ENCODE measurements at regions not wholly inside any gene's neighbourhood (a gene's known extent, or its start where the extent isn't known, plus 50 kb on each side); places are given as distances from the start of the nearest gene placed in this dataset.

GRCh38 chr2:128605931-128606330 lies 287.3 kb upstream of the HS6ST1 start:
- TF ChIP-seq CTCF (conservative IDR thresholded peaks at IDR 0.05), result no peak
- TF ChIP-seq EZH2 (IDR thresholded peaks at IDR 0.05; ENCODE audit: low read depth), result no peak
